ENCODE measurements at regions not wholly inside any gene's neighbourhood (a gene's known extent, or its start where the extent isn't known, plus 50 kb on each side); places are given as distances from the start of the nearest gene placed in this dataset.

GRCh38 chr4:106676173-106676921 lies 307.8 kb upstream of the GIMD1 start:
- Histone ChIP-seq H3K36me3 (ENCODE audit: control insufficient read depth in 1 of 2, insufficient read depth in 2 of 2, low read length in 1 of 2) (no peaks in the 10 kb centered on the region), H3K27me3 (ENCODE audit: control insufficient read depth in 1 of 2, insufficient read depth in 2 of 2, low read length in 1 of 2) (no peaks in the 10 kb centered on the region), H3K4me1 (ENCODE audit: control insufficient read depth in 1 of 2, insufficient read depth in 2 of 2, low read length in 2 of 2) (no peaks in the 10 kb centered on the region), H3K4me3 (ENCODE audit: low read length in 2 of 2) (no peak overlapping the region), H3K9me3 (ENCODE audit: control insufficient read depth, low read length) (no peaks in the 10 kb centered on the region), H3K27ac (ENCODE audit: low read depth in 1 of 2, low read length in 2 of 2) (no peak overlapping the region)
- DNase-seq (no peak), ATAC-seq (ENCODE audit: low FRiP score) (no peak)
- intact Hi-C loops (cut with DNase I) = no loop called here
- WGBS, 2 donors = 75 to 79% methylated on average over 3 of the region's 3 CpGs

- intact Hi-C loops (cut with DNase I) = no loop called here
- Histone ChIP-seq H3K27me3 (ENCODE audit: control insufficient read depth in 1 of 2, insufficient read depth in 2 of 2, low read length in 1 of 2) (no peaks in the 10 kb centered on the region), H3K36me3 (ENCODE audit: control insufficient read depth in 1 of 2, insufficient read depth in 2 of 2, low read length in 1 of 2) (no peaks in the 10 kb centered on the region), H3K9me3 (ENCODE audit: control insufficient read depth, low read length) (no peaks in the 10 kb centered on the region), H3K27ac (ENCODE audit: low read depth in 1 of 2, low read length in 2 of 2) (no peak overlapping the region), H3K4me3 (ENCODE audit: low read length in 2 of 2) (no peak overlapping the region), H3K4me1 (ENCODE audit: control insufficient read depth in 1 of 2, insufficient read depth in 2 of 2, low read length in 2 of 2) (no peaks in the 10 kb centered on the region)
- DNase-seq = no peak
- WGBS, 2 donors = 28 to 36% methylated on average over 1 of the region's 1 CpG
- ATAC-seq (ENCODE audit: low FRiP score) = no peak
Observed at GRCh38 chr4:106671716-106672115, 303.1 kb upstream of the GIMD1 start.

GRCh38 chr4:106670976-106671375 lies 302.4 kb upstream of the GIMD1 start:
- intact Hi-C loops (cut with DNase I) = no loop called here
- ATAC-seq (ENCODE audit: low FRiP score) = no peak
- WGBS, 2 donors = 90% methylated on average over 2 of the region's 2 CpGs

GRCh38 chr4:106659371-106659770 lies 290.8 kb upstream of the GIMD1 start:
- no peaks in the 10 kb centered on the region for H3K4me1 ChIP-seq (ENCODE audit: control insufficient read depth in 1 of 2, insufficient read depth in 2 of 2, low read length in 2 of 2)
- no peaks in the 10 kb centered on the region for H3K27me3 ChIP-seq (ENCODE audit: control insufficient read depth in 1 of 2, insufficient read depth in 2 of 2, low read length in 1 of 2)
- intact Hi-C loops (cut with DNase I) = no loop called here
- WGBS, 2 donors = 94 to 100% methylated on average over 1 of the region's 1 CpG
- H3K36me3 ChIP-seq (ENCODE audit: control insufficient read depth in 1 of 2, insufficient read depth in 2 of 2, low read length in 1 of 2) = no peaks in the 10 kb centered on the region
- H3K4me3 ChIP-seq (ENCODE audit: low read length in 2 of 2) = no peak overlapping the region
- DNase-seq = no peak
- no peak overlapping the region for H3K27ac ChIP-seq (ENCODE audit: low read depth in 1 of 2, low read length in 2 of 2)
- no peaks in the 10 kb centered on the region for H3K9me3 ChIP-seq (ENCODE audit: control insufficient read depth, low read length)
- ATAC-seq (ENCODE audit: low FRiP score) = no peak

More at GRCh38 chr4:106670976-106671375, 302.4 kb upstream of the GIMD1 start:
- H3K27ac ChIP-seq (ENCODE audit: low read depth in 1 of 2, low read length in 2 of 2) = no peak overlapping the region
- DNase-seq = no peak
- no peak overlapping the region for H3K4me3 ChIP-seq (ENCODE audit: low read length in 2 of 2)
- H3K27me3 ChIP-seq (ENCODE audit: control insufficient read depth in 1 of 2, insufficient read depth in 2 of 2, low read length in 1 of 2) = no peaks in the 10 kb centered on the region
- H3K36me3 ChIP-seq (ENCODE audit: control insufficient read depth in 1 of 2, insufficient read depth in 2 of 2, low read length in 1 of 2) = no peaks in the 10 kb centered on the region
- no peaks in the 10 kb centered on the region for H3K4me1 ChIP-seq (ENCODE audit: control insufficient read depth in 1 of 2, insufficient read depth in 2 of 2, low read length in 2 of 2)
- H3K9me3 ChIP-seq (ENCODE audit: control insufficient read depth, low read length) = no peaks in the 10 kb centered on the region

- intact Hi-C loops (cut with DNase I) = no loop called here
- H3K27me3 ChIP-seq (ENCODE audit: control insufficient read depth in 1 of 2, insufficient read depth in 2 of 2, low read length in 1 of 2) = no peaks in the 10 kb centered on the region
- 90 to 98% methylated on average over 2 of the region's 2 CpGs for WGBS, 2 donors
- no peaks in the 10 kb centered on the region for H3K9me3 ChIP-seq (ENCODE audit: control insufficient read depth, low read length)
- no peak overlapping the region for H3K27ac ChIP-seq (ENCODE audit: low read depth in 1 of 2, low read length in 2 of 2)
- DNase-seq (no peak), ATAC-seq (ENCODE audit: low FRiP score) (no peak)
- H3K36me3 ChIP-seq (ENCODE audit: control insufficient read depth in 1 of 2, insufficient read depth in 2 of 2, low read length in 1 of 2) = no peaks in the 10 kb centered on the region
- no peaks in the 10 kb centered on the region for H3K4me1 ChIP-seq (ENCODE audit: control insufficient read depth in 1 of 2, insufficient read depth in 2 of 2, low read length in 2 of 2)
- no peak overlapping the region for H3K4me3 ChIP-seq (ENCODE audit: low read length in 2 of 2)
Observed at GRCh38 chr4:106652095-106652494, 283.5 kb upstream of the GIMD1 start.

GRCh38 chr4:106650701-106651100 lies 282.1 kb upstream of the GIMD1 start:
- no peak overlapping the region for H3K27ac ChIP-seq (ENCODE audit: low read depth in 1 of 2, low read length in 2 of 2)
- ATAC-seq (ENCODE audit: low FRiP score) (no peak), DNase-seq (no peak)
- no peak overlapping the region for H3K4me3 ChIP-seq (ENCODE audit: low read length in 2 of 2)
- 77 to 79% methylated on average over 1 of the region's 1 CpG for WGBS, 2 donors
- no peaks in the 10 kb centered on the region for H3K27me3 ChIP-seq (ENCODE audit: control insufficient read depth in 1 of 2, insufficient read depth in 2 of 2, low read length in 1 of 2)
- intact Hi-C loops (cut with DNase I) = no loop called here
- no peaks in the 10 kb centered on the region for H3K36me3 ChIP-seq (ENCODE audit: control insufficient read depth in 1 of 2, insufficient read depth in 2 of 2, low read length in 1 of 2)
- H3K9me3 ChIP-seq (ENCODE audit: control insufficient read depth, low read length) = no peaks in the 10 kb centered on the region
- H3K4me1 ChIP-seq (ENCODE audit: control insufficient read depth in 1 of 2, insufficient read depth in 2 of 2, low read length in 2 of 2) = no peaks in the 10 kb centered on the region

GRCh38 chr4:106647451-106647850 lies 278.9 kb upstream of the GIMD1 start:
- Histone ChIP-seq H3K4me1 (ENCODE audit: control insufficient read depth in 1 of 2, insufficient read depth in 2 of 2, low read length in 2 of 2) (no peaks in the 10 kb centered on the region), H3K36me3 (ENCODE audit: control insufficient read depth in 1 of 2, insufficient read depth in 2 of 2, low read length in 1 of 2) (no peaks in the 10 kb centered on the region), H3K27me3 (ENCODE audit: control insufficient read depth in 1 of 2, insufficient read depth in 2 of 2, low read length in 1 of 2) (no peaks in the 10 kb centered on the region), H3K27ac (ENCODE audit: low read depth in 1 of 2, low read length in 2 of 2) (no peak overlapping the region), H3K4me3 (ENCODE audit: low read length in 2 of 2) (no peak overlapping the region), H3K9me3 (ENCODE audit: control insufficient read depth, low read length) (no peaks in the 10 kb centered on the region)
- DNase-seq (no peak), ATAC-seq (ENCODE audit: low FRiP score) (no peak)
- intact Hi-C loops (cut with DNase I) = no loop called here

GRCh38 chr4:106629268-106629625 lies 260.7 kb upstream of the GIMD1 start:
- intact Hi-C loops (cut with DNase I) = no loop called here

GRCh38 chr4:106628586-106629267 lies 260.1 kb upstream of the GIMD1 start:
- no peak for ATAC-seq (ENCODE audit: low FRiP score)
- intact Hi-C loops (cut with DNase I) = no loop called here
- 17 to 22% methylated on average over 4 of the region's 4 CpGs for WGBS, 2 donors

More at GRCh38 chr4:106629268-106629625, 260.7 kb upstream of the GIMD1 start:
- WGBS, 2 donors = 9 to 16% methylated on average over 1 of the region's 1 CpG
- Histone ChIP-seq H3K36me3 (ENCODE audit: control insufficient read depth in 1 of 2, insufficient read depth in 2 of 2, low read length in 1 of 2) (no peaks in the 10 kb centered on the region), H3K27ac (ENCODE audit: low read depth in 1 of 2, low read length in 2 of 2) (no peak overlapping the region), H3K9me3 (ENCODE audit: control insufficient read depth, low read length) (peaks cover 1% of the 10 kb centered on the region), H3K4me1 (ENCODE audit: control insufficient read depth in 1 of 2, insufficient read depth in 2 of 2, low read length in 2 of 2) (peaks cover 0 to 2% of the 10 kb centered on the region in 2 donors), H3K27me3 (ENCODE audit: control insufficient read depth in 1 of 2, insufficient read depth in 2 of 2, low read length in 1 of 2) (no peaks in the 10 kb centered on the region), H3K4me3 (ENCODE audit: low read length in 2 of 2) (no peak overlapping the region)
- no peak for DNase-seq
- ATAC-seq (ENCODE audit: low FRiP score) = no peak

More at GRCh38 chr4:106628586-106629267, 260.1 kb upstream of the GIMD1 start:
- Histone ChIP-seq H3K27me3 (ENCODE audit: control insufficient read depth in 1 of 2, insufficient read depth in 2 of 2, low read length in 1 of 2) (no peaks in the 10 kb centered on the region), H3K9me3 (ENCODE audit: control insufficient read depth, low read length) (peaks cover 1% of the 10 kb centered on the region), H3K27ac (ENCODE audit: low read depth in 1 of 2, low read length in 2 of 2) (no peak overlapping the region), H3K4me1 (ENCODE audit: control insufficient read depth in 1 of 2, insufficient read depth in 2 of 2, low read length in 2 of 2) (peaks cover 0 to 2% of the 10 kb centered on the region in 2 donors), H3K36me3 (ENCODE audit: control insufficient read depth in 1 of 2, insufficient read depth in 2 of 2, low read length in 1 of 2) (no peaks in the 10 kb centered on the region), H3K4me3 (ENCODE audit: low read length in 2 of 2) (no peak overlapping the region)
- DNase-seq = no peak
